ENCODE measurements at regions not wholly inside any gene's neighbourhood (a gene's known extent, or its start where the extent isn't known, plus 50 kb on each side); places are given as distances from the start of the nearest gene placed in this dataset.

GRCh38 chr13:89812856-89813255 is 1534.6 kb upstream of the MIR17HG start:
- DNase-seq (ENCODE audit: low read depth in 2 of 2), result no peak

GRCh38 chr13:89816404-89816803 is 1531.1 kb upstream of the MIR17HG start:
- DNase-seq (ENCODE audit: low read depth in 2 of 2), result no peak

GRCh38 chr13:89822467-89822866 is 1525.0 kb upstream of the MIR17HG start:
- no peak for DNase-seq (ENCODE audit: low read depth in 2 of 2)

GRCh38 chr13:89827552-89827951 is 1519.9 kb upstream of the MIR17HG start:
- DNase-seq (ENCODE audit: low read depth in 2 of 2), result no peak

- no peak for DNase-seq (ENCODE audit: low read depth in 2 of 2)
Measured at GRCh38 chr13:89828506-89828905, 1519.0 kb upstream of the MIR17HG start.

GRCh38 chr13:89831157-89831556 is 1516.3 kb upstream of the MIR17HG start:
- no peak for DNase-seq (ENCODE audit: low read depth in 2 of 2)

- no peak for DNase-seq (ENCODE audit: low read depth in 2 of 2)
Measured at GRCh38 chr13:89832827-89833226, 1514.7 kb upstream of the MIR17HG start.

GRCh38 chr13:89843621-89844020 is 1503.9 kb upstream of the MIR17HG start:
- DNase-seq (ENCODE audit: low read depth in 2 of 2), result no peak

- DNase-seq (ENCODE audit: low read depth in 2 of 2), result no peak
Measured at GRCh38 chr13:89845874-89846273, 1501.6 kb upstream of the MIR17HG start.

GRCh38 chr13:89846926-89847585 is 1500.4 kb upstream of the MIR17HG start:
- no peak for DNase-seq (ENCODE audit: low read depth in 2 of 2)

- no peak for DNase-seq (ENCODE audit: low read depth in 2 of 2)
Measured at GRCh38 chr13:89852570-89852969, 1494.9 kb upstream of the MIR17HG start.

- no peak for DNase-seq (ENCODE audit: low read depth in 2 of 2)
Measured at GRCh38 chr13:89856512-89856911, 1491.0 kb upstream of the MIR17HG start.

GRCh38 chr13:89857502-89857901 is 1490.0 kb upstream of the MIR17HG start:
- no peak for DNase-seq (ENCODE audit: low read depth in 2 of 2)

GRCh38 chr13:89862011-89862690 is 1485.3 kb upstream of the MIR17HG start:
- no peak for DNase-seq (ENCODE audit: low read depth in 2 of 2)

- no peak for DNase-seq (ENCODE audit: low read depth in 2 of 2)
Measured at GRCh38 chr13:89862691-89863036, 1484.8 kb upstream of the MIR17HG start.

- DNase-seq (ENCODE audit: low read depth in 2 of 2), result no peak
Measured at GRCh38 chr13:89865164-89866064, 1482.1 kb upstream of the MIR17HG start.

GRCh38 chr13:89869312-89869711 is 1478.2 kb upstream of the MIR17HG start:
- no peak for DNase-seq (ENCODE audit: low read depth in 2 of 2)

GRCh38 chr13:89878904-89879303 is 1468.6 kb upstream of the MIR17HG start:
- no peak for DNase-seq (ENCODE audit: low read depth in 2 of 2)

- DNase-seq (ENCODE audit: low read depth in 2 of 2), result no peak
Measured at GRCh38 chr13:89880201-89880600, 1467.3 kb upstream of the MIR17HG start.

GRCh38 chr13:89883893-89884448 is 1463.5 kb upstream of the MIR17HG start:
- DNase-seq (ENCODE audit: low read depth in 2 of 2), result no peak

GRCh38 chr13:89890806-89891205 is 1456.7 kb upstream of the MIR17HG start:
- DNase-seq (ENCODE audit: low read depth in 2 of 2), result no peak

- no peak for DNase-seq (ENCODE audit: low read depth in 2 of 2)
Measured at GRCh38 chr13:89891416-89891815, 1456.1 kb upstream of the MIR17HG start.
